GM18502 (cell line): ENCODE measurements at regions not wholly inside any gene's neighbourhood (a gene's known extent, or its start where the extent isn't known, plus 50 kb on each side); places are given as distances from the start of the nearest gene placed in this dataset.

Experiments
- ATAC-seq: cut with Tn5 transposase; IDR thresholded peaks from one replicate; pipeline ENCODE4 v1.9.1; 2021; ENCODE audit warnings: mild to moderate bottlenecking; ENCODE audit not compliant: unreplicated experiment, poor library complexity

- no peak for ATAC-seq
Measured at GRCh38 chr2:67985586-67985985, 77.2 kb downstream of the C1D start.

- ATAC-seq = no peak
Measured at GRCh38 chr2:67986258-67986657, 76.5 kb downstream of the C1D start.
